Epithelial cell of esophagus (primary cell): ENCODE measurements at regions not wholly inside any gene's neighbourhood (a gene's known extent, or its start where the extent isn't known, plus 50 kb on each side); places are given as distances from the start of the nearest gene placed in this dataset.

ENCODE experiments used
- DNase-seq: peaks from one replicate; pipeline ENCODE4 v3.0.0; 2010; ENCODE audit warnings: low read depth
- H3K4me3 ChIP-seq: 2 replicates; pipeline ENCODE4 v1.5.1; 2011; ENCODE audit warnings: mild to moderate bottlenecking, low read length, control low read depth
- CTCF ChIP-seq: IDR thresholded peaks from 2 replicates; pipeline ENCODE4 v1.5.1; 2011; ENCODE audit warnings: low read depth, mild to moderate bottlenecking, low read length, control low read depth, inconsistent platforms; ENCODE audit not compliant: insufficient read depth; ENCODE audit errors: missing control alignments

GRCh38 chr6:19616022-19616421 lies 221.1 kb upstream of the ID4 start:
- H3K4me3 ChIP-seq: no peak overlapping the region
- TF ChIP-seq CTCF: no peak
- no peak for DNase-seq

DNA sequence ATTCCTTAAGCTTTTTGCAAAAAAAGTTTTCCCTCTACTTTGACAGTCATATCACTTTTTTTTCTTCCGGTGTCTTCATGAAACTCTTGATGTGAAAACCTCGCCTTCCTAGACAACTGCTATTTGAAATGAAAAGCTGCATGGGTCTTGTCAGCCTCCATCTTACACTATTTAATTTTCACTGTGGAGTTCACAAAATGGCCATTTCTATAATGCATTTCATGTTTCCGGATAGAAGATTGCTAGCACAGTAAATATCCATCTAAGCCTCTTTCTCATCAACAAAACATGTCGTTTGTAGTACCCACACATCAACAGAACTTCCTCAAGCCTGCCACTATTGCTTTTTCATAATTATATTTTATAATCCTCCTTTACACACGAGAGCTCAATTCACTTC lies 204.9 kb upstream of the ID4 start:
- H3K4me3 ChIP-seq: no peak overlapping the region
- DNase-seq: no peak
- no peak for TF ChIP-seq CTCF

DNA sequence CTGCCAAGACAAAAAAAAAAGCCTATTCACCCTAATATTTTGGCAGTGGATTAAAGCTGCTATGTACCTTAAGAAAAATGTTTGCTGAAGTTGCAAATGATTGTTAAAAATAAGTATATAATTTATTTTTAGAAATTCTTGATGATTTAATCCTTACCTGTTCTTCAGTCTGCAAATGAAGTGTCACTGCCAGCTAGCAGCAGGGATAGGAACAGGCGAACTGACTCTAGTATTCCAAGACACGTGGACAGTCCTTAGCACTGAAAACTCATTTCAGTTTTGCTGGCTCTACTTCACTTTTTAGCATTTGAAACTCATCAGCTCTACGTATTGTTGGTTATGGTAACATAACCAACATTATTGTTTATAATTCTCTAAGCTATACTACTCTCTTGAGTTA lies 204.4 kb upstream of the ID4 start:
- no peak overlapping the region for H3K4me3 ChIP-seq
- TF ChIP-seq CTCF: no peak
- no peak for DNase-seq

- DNase-seq: no peak
- H3K4me3 ChIP-seq: no peak overlapping the region
- TF ChIP-seq CTCF: no peak
These were observed 201.4 kb upstream of the ID4 start for GRCh38 chr6:19635728-19636127.

GRCh38 chr6:19637010-19637409 lies 200.2 kb upstream of the ID4 start:
- no peak overlapping the region for H3K4me3 ChIP-seq
- no peak for TF ChIP-seq CTCF
- no peak for DNase-seq

- DNase-seq: no peak
- H3K4me3 ChIP-seq: no peak overlapping the region
- no peak for TF ChIP-seq CTCF
These were observed 198.2 kb upstream of the ID4 start for GRCh38 chr6:19638931-19639330.

GRCh38 chr6:19643287-19643686 lies 193.9 kb upstream of the ID4 start:
- no peak for TF ChIP-seq CTCF

More at GRCh38 chr6:19643287-19643686, 193.9 kb upstream of the ID4 start:
- no peak overlapping the region for H3K4me3 ChIP-seq
- DNase-seq: no peak
